ENCODE measurements at regions not wholly inside any gene's neighbourhood (a gene's known extent, or its start where the extent isn't known, plus 50 kb on each side); places are given as distances from the start of the nearest gene placed in this dataset.

GRCh38 chr7:149586646-149587645 is 89.3 kb upstream of the ZNF746 start (continued):
- TF ChIP-seq CHD7 (IDR thresholded peaks at IDR 0.05; ENCODE audit: insufficient replicate concordance, low read length) (no peak), MAX (IDR thresholded peaks at IDR 0.05) (no peak), POLR2AphosphoS5 (IDR thresholded peaks at IDR 0.05; ENCODE audit: low read depth, low read length) (no peak), ASH2L (IDR thresholded peaks at IDR 0.05; ENCODE audit: low read length) (no peak), ZNF274 (IDR thresholded peaks at IDR 0.05; ENCODE audit: borderline replicate concordance, extremely low read depth, low read length) (no peak), EGR1 (IDR thresholded peaks at IDR 0.05; ENCODE audit: borderline replicate concordance, low read depth, low read length) (no peak), GABPA (IDR thresholded peaks at IDR 0.05; ENCODE audit: borderline replicate concordance, insufficient read depth, low read length) (no peak), EP300 (IDR thresholded peaks at IDR 0.05; ENCODE audit: borderline replicate concordance in 1 of 2, low read depth in 2 of 2, low read length in 2 of 2) (no peak), SP4 (IDR thresholded peaks at IDR 0.05; ENCODE audit: low read length) (no peak)

All from H1 (cell line).